ENCODE measurements at regions not wholly inside any gene's neighbourhood (a gene's known extent, or its start where the extent isn't known, plus 50 kb on each side); places are given as distances from the start of the nearest gene placed in this dataset.
"Not testable (repeated sequence)": the region's sequence is repeated elsewhere in the genome, so short reads cannot be mapped to it uniquely, and the experiment has no call there.

GRCh38 chr5:21341203-21341947, 1353.4 kb upstream of the CDH18 start:
- TF ChIP-seq CTCF (conservative IDR thresholded peaks at IDR 0.05; ENCODE audit: low read depth, low read length), result 0 out of 2 replicates have a peak, but pooled peaks have one; percentile 24
- H3K36me3 ChIP-seq (ENCODE audit: insufficient read depth, low read length, poor library complexity, severe bottlenecking); CTCF ChIA-PET; DNase-seq (ENCODE audit: low spot score); BruUV-seq (replicated peaks); POLR2A ChIA-PET (ENCODE audit: low non-redundant PET); intact Hi-C loops (cut with micrococcal nuclease; ENCODE audit: unreplicated experiment); H3K27me3 ChIP-seq (replicated peaks; ENCODE audit: insufficient read depth, low read depth, low read length, poor library complexity); H3K27ac ChIP-seq (ENCODE audit: low read depth, low read length, poor library complexity, severe bottlenecking); H3K4me1 ChIP-seq (ENCODE audit: insufficient read depth, low read length, poor library complexity, severe bottlenecking); H3K9me3 ChIP-seq (ENCODE audit: low read depth, low read length, poor library complexity, severe bottlenecking): not testable (repeated sequence)
- H3K4me3 ChIP-seq (ENCODE audit: low read depth, low read length, poor library complexity, severe bottlenecking), result peak overlapping the region; percentile 21

GRCh38 chr5:21340233-21340632, 1352.2 kb upstream of the CDH18 start:
- H3K36me3 ChIP-seq (ENCODE audit: insufficient read depth, low read length, poor library complexity, severe bottlenecking); DNase-seq (ENCODE audit: low spot score); CTCF ChIA-PET; H3K27ac ChIP-seq (ENCODE audit: low read depth, low read length, poor library complexity, severe bottlenecking); POLR2A ChIA-PET (ENCODE audit: low non-redundant PET); H3K4me1 ChIP-seq (ENCODE audit: insufficient read depth, low read length, poor library complexity, severe bottlenecking); H3K9me3 ChIP-seq (ENCODE audit: low read depth, low read length, poor library complexity, severe bottlenecking); BruUV-seq (replicated peaks); H3K4me3 ChIP-seq (ENCODE audit: low read depth, low read length, poor library complexity, severe bottlenecking); intact Hi-C loops (cut with micrococcal nuclease; ENCODE audit: unreplicated experiment); H3K27me3 ChIP-seq (replicated peaks; ENCODE audit: insufficient read depth, low read depth, low read length, poor library complexity): not testable (repeated sequence)

- H3K9me3 ChIP-seq (ENCODE audit: low read depth, low read length, poor library complexity, severe bottlenecking); H3K36me3 ChIP-seq (ENCODE audit: insufficient read depth, low read length, poor library complexity, severe bottlenecking); H3K27me3 ChIP-seq (replicated peaks; ENCODE audit: insufficient read depth, low read depth, low read length, poor library complexity); H3K4me1 ChIP-seq (ENCODE audit: insufficient read depth, low read length, poor library complexity, severe bottlenecking); intact Hi-C loops (cut with micrococcal nuclease; ENCODE audit: unreplicated experiment); CTCF ChIA-PET; POLR2A ChIA-PET (ENCODE audit: low non-redundant PET); H3K4me3 ChIP-seq (ENCODE audit: low read depth, low read length, poor library complexity, severe bottlenecking); DNase-seq (ENCODE audit: low spot score); BruUV-seq (replicated peaks); H3K27ac ChIP-seq (ENCODE audit: low read depth, low read length, poor library complexity, severe bottlenecking): not testable (repeated sequence)
These were observed 1348.5 kb upstream of the CDH18 start for GRCh38 chr5:21336478-21336877.

GRCh38 chr5:21315376-21315775, 1327.4 kb upstream of the CDH18 start:
- H3K9me3 ChIP-seq (ENCODE audit: low read depth, low read length, poor library complexity, severe bottlenecking); DNase-seq (ENCODE audit: low spot score); H3K36me3 ChIP-seq (ENCODE audit: insufficient read depth, low read length, poor library complexity, severe bottlenecking); BruUV-seq (replicated peaks); H3K4me1 ChIP-seq (ENCODE audit: insufficient read depth, low read length, poor library complexity, severe bottlenecking); H3K27me3 ChIP-seq (replicated peaks; ENCODE audit: insufficient read depth, low read depth, low read length, poor library complexity); H3K4me3 ChIP-seq (ENCODE audit: low read depth, low read length, poor library complexity, severe bottlenecking); intact Hi-C loops (cut with micrococcal nuclease; ENCODE audit: unreplicated experiment); POLR2A ChIA-PET (ENCODE audit: low non-redundant PET); CTCF ChIA-PET; H3K27ac ChIP-seq (ENCODE audit: low read depth, low read length, poor library complexity, severe bottlenecking): not testable (repeated sequence)

GRCh38 chr5:21301205-21301604, 1313.2 kb upstream of the CDH18 start:
- H3K4me3 ChIP-seq (ENCODE audit: low read depth, low read length, poor library complexity, severe bottlenecking); CTCF ChIA-PET; intact Hi-C loops (cut with micrococcal nuclease; ENCODE audit: unreplicated experiment); H3K27ac ChIP-seq (ENCODE audit: low read depth, low read length, poor library complexity, severe bottlenecking); POLR2A ChIA-PET (ENCODE audit: low non-redundant PET); H3K36me3 ChIP-seq (ENCODE audit: insufficient read depth, low read length, poor library complexity, severe bottlenecking); H3K9me3 ChIP-seq (ENCODE audit: low read depth, low read length, poor library complexity, severe bottlenecking); DNase-seq (ENCODE audit: low spot score); H3K4me1 ChIP-seq (ENCODE audit: insufficient read depth, low read length, poor library complexity, severe bottlenecking); BruUV-seq (replicated peaks); H3K27me3 ChIP-seq (replicated peaks; ENCODE audit: insufficient read depth, low read depth, low read length, poor library complexity): not testable (repeated sequence)

GRCh38 chr5:21274361-21274760, 1286.4 kb upstream of the CDH18 start:
- intact Hi-C loops (cut with micrococcal nuclease; ENCODE audit: unreplicated experiment); H3K9me3 ChIP-seq (ENCODE audit: low read depth, low read length, poor library complexity, severe bottlenecking); POLR2A ChIA-PET (ENCODE audit: low non-redundant PET); H3K4me3 ChIP-seq (ENCODE audit: low read depth, low read length, poor library complexity, severe bottlenecking); BruUV-seq (replicated peaks); H3K4me1 ChIP-seq (ENCODE audit: insufficient read depth, low read length, poor library complexity, severe bottlenecking); H3K36me3 ChIP-seq (ENCODE audit: insufficient read depth, low read length, poor library complexity, severe bottlenecking); H3K27ac ChIP-seq (ENCODE audit: low read depth, low read length, poor library complexity, severe bottlenecking); DNase-seq (ENCODE audit: low spot score); CTCF ChIA-PET; H3K27me3 ChIP-seq (replicated peaks; ENCODE audit: insufficient read depth, low read depth, low read length, poor library complexity): not testable (repeated sequence)

Data from A673 (cell line).